HepG2 (cell line): ENCODE measurements at regions not wholly inside any gene's neighbourhood (a gene's known extent, or its start where the extent isn't known, plus 50 kb on each side); places are given as distances from the start of the nearest gene placed in this dataset.

Source experiments
- ATAC-seq: fragments of 200-7000 bp; cut with Tn5 transposase; 3 replicates; pipeline ENCODE4 v1.9.1; 2020; ENCODE audit warnings: mild to moderate bottlenecking, moderate library complexity
- BruUV-seq: library from RNA; stranded (reverse); fragments of 400-500 nt; replicated peaks from 2 replicates; lab custom pipeline; 2021; lab: Mats Ljungman, UMichigan
- CTCF ChIA-PET: fragments of 300-600 bp; formaldehyde crosslinking; extraction: SDS; loops from one replicate; lab custom pipeline; 2021; ENCODE audit warnings: low total read pairs, inconsistent platforms, low intra/inter-chr PET ratio; lab: Yijun Ruan, JAX
- POLR2A ChIA-PET: fragments of 350-600 bp; sonication (Branson Sonifier 250); formaldehyde crosslinking; loops from one replicate; lab custom pipeline; 2020; ENCODE audit warnings: antibody characterized with exemption, inconsistent platforms; lab: Yijun Ruan, JAX
- DNase-seq: peaks from one replicate; pipeline ENCODE4 v3.0.0-alpha.2; 2015; ENCODE audit warnings: low spot score
- FAIRE-seq: peaks from 3 replicates; lab custom pipeline; 2011; peaks lifted over from hg19 to GRCh38; lab: Jason Lieb, UNC
- H2AFZ ChIP-seq: one replicate; pipeline ENCODE4 v1.6.1; 2011; ENCODE audit warnings: low read length, inconsistent platforms
- H3K27ac ChIP-seq: fragments of 300-600 bp; 3 replicates; pipeline ENCODE4 v1.8.0; 2011; ENCODE audit warnings: mixed run types, mild to moderate bottlenecking, mixed read lengths, low read length, inconsistent platforms; ENCODE audit not compliant: insufficient read depth; ENCODE audit errors: extremely low read length
- H3K27me3 ChIP-seq, 2 experiments: fragments of 200-600 bp in 1 of 2; 2 replicates in 1 of 2; 3 replicates in 1 of 2; pipeline versions ENCODE4 v1.6.0 to v1.8.0; 2011; ENCODE audit warnings: low read length in 2 of 2, mild to moderate bottlenecking in 2 of 2, moderate library complexity in 2 of 2, inconsistent platforms in 1 of 2; ENCODE audit not compliant: insufficient read depth in 2 of 2, control insufficient read depth in 1 of 2
- H3K36me3 ChIP-seq, 2 experiments: fragments of 200-600 bp in 1 of 2; replicated peaks in 1 of 2; 2 replicates in 1 of 2; 3 replicates in 1 of 2; pipeline versions ENCODE4 v1.5.1 to v1.8.0; 2011; ENCODE audit warnings: low read length in 2 of 2, inconsistent platforms in 1 of 2; ENCODE audit not compliant: insufficient read depth in 2 of 2, control insufficient read depth in 1 of 2
- H3K4me1 ChIP-seq: 2 replicates; pipeline ENCODE4 v1.5.1; 2012; ENCODE audit warnings: low read length, inconsistent platforms; ENCODE audit not compliant: insufficient read depth
- H3K4me2 ChIP-seq: 2 replicates; pipeline ENCODE4 v1.6.0; 2011; ENCODE audit warnings: low read depth, low read length, inconsistent platforms
- H3K4me3 ChIP-seq, 3 experiments: fragments of 200-600 bp in 1 of 3; sonication (generic), shearing (Covaris generic) in 1 of 3; replicated peaks in 1 of 3; 2 replicates each; pipeline ENCODE4 v1.5.1; 2011 to 2016; ENCODE audit warnings: low read length in 3 of 3, inconsistent platforms in 2 of 3, low read depth in 2 of 3, mild to moderate bottlenecking in 2 of 3, control low read depth in 1 of 3, mixed read lengths in 1 of 3; ENCODE audit not compliant: insufficient read depth in 1 of 3
- H3K79me2 ChIP-seq: one replicate; pipeline ENCODE4 v1.6.1; 2011; ENCODE audit warnings: low read length, inconsistent platforms; ENCODE audit not compliant: insufficient read depth
- H3K9ac ChIP-seq: 2 replicates; pipeline ENCODE4 v1.6.0; 2011; ENCODE audit warnings: mild to moderate bottlenecking, low read depth, low read length, inconsistent platforms; ENCODE audit not compliant: insufficient read depth
- H3K9me3 ChIP-seq: 2 replicates; pipeline ENCODE4 v1.5.1; 2012; ENCODE audit warnings: mild to moderate bottlenecking, low read length
- H4K20me1 ChIP-seq: 2 replicates; pipeline ENCODE4 v1.6.0; 2011; ENCODE audit warnings: inconsistent platforms, mild to moderate bottlenecking, low read length, moderate library complexity; ENCODE audit not compliant: insufficient read depth
- ATF2 ChIP-seq: sonication (generic); formaldehyde crosslinking; IDR thresholded peaks from 2 replicates; pipeline ENCODE4 v1.4.0; 2020; ENCODE audit warnings: missing genetic modification reagents
- CTCF ChIP-seq: sonication (generic); formaldehyde crosslinking; IDR thresholded peaks from 2 replicates; pipeline ENCODE4 v1.5.0; 2020; ENCODE audit warnings: mild to moderate bottlenecking, missing genetic modification reagents, moderate library complexity
- GABPB1 ChIP-seq: IDR thresholded peaks from 2 replicates; pipeline ENCODE4 v1.6.1; 2016; ENCODE audit warnings: mild to moderate bottlenecking, missing genetic modification reagents, moderate library complexity, missing compliant biosample characterization
- ISX ChIP-seq: sonication (generic); formaldehyde crosslinking; conservative IDR thresholded peaks from 2 replicates; pipeline ENCODE4 v1.5.0; 2020; ENCODE audit warnings: missing genetic modification reagents
- STAG1 ChIP-seq: sonication (generic); formaldehyde crosslinking; IDR thresholded peaks from 2 replicates; pipeline ENCODE4 v1.4.0; 2020; ENCODE audit warnings: missing genetic modification reagents
- WGBS: methylation state at CpG from one replicate; pipeline ENCODE4 v1.1.6; 2017; ENCODE audit warnings: low lambda C conversion rate; 5-methylcytosine and 5-hydroxymethylcytosine counted together
- in situ Hi-C: cut with HindIII; loops from 2 replicates; pipeline ENCODE4 v1.10.0; 2017; ENCODE audit warnings: low pct_unique_long_range_greater_than_20kb; ENCODE audit not compliant: extremely low pct_ligation_motif_present
- intact Hi-C: fragments of 100-400 bp; cut with micrococcal nuclease; formaldehyde crosslinking; loops from one replicate; pipeline ENCODE4 v1.10.0; 2022; ENCODE audit not compliant: unreplicated experiment

- peak; percentile 65 for ATAC-seq
Measured at GRCh38 chr5:42970636-42971559, 69.2 kb downstream of the ANXA2R start.

More at GRCh38 chr5:42970636-42971559, 69.2 kb downstream of the ANXA2R start:
- no peaks in the 10 kb centered on the region for H3K79me2 ChIP-seq
- 57% methylated on average over 11 of the region's 32 CpGs for WGBS
- no peak overlapping the region for H3K27ac ChIP-seq
- no peak overlapping the region for H2AFZ ChIP-seq
- ChIA-PET CTCF (no interaction called here), POLR2A (interaction anchor here (0.6 kb wide), 1 partner anchor 159 kb away, joined by 4 read pairs; the partner anchor contains the start of gene SELENOP)
- no peak overlapping the region for H3K4me3 ChIP-seq
- no peaks in the 10 kb centered on the region for H3K9me3 ChIP-seq
- H3K27me3 ChIP-seq = no peaks in the 10 kb centered on the region; a peak in 1 of 5 replicates
- intact Hi-C loops = no loop called here
- DNase-seq (no peak), FAIRE-seq (no peak)
- BruUV-seq = no TSS peak
- no peaks in the 10 kb centered on the region for H3K36me3 ChIP-seq
- in situ Hi-C loops = no loop called here
- no peak overlapping the region for H3K4me2 ChIP-seq
- TF ChIP-seq STAG1 (CRISPR knock-in tag) (peak; percentile 50), CTCF (CRISPR knock-in tag) (peak; percentile 52), GABPB1 (CRISPR knock-in tag) (0 out of 2 replicates have a peak, but pooled peaks have one; percentile 14), ATF2 (CRISPR knock-in tag) (no peak), ISX (CRISPR knock-in tag) (no peak)
- no peaks in the 10 kb centered on the region for H4K20me1 ChIP-seq
- no peaks in the 10 kb centered on the region for H3K4me1 ChIP-seq
- no peak overlapping the region for H3K9ac ChIP-seq
